Heart left ventricle (tissue), 16 donors: ENCODE measurements at regions not wholly inside any gene's neighbourhood (a gene's known extent, or its start where the extent isn't known, plus 50 kb on each side); places are given as distances from the start of the nearest gene placed in this dataset.

Source experiments
- ATAC-seq, 4 donors: fragments of 200-7000 bp; cut with Tn5 transposase; one replicate each; pipeline ENCODE4 v1.9.1; 2020 to 2022; ENCODE audit warnings: moderate library complexity in 4 of 4, mild to moderate bottlenecking in 3 of 4, moderate number of reproducible peaks in 1 of 4
- DNase-seq, 5 donors: peaks; one replicate each; pipeline ENCODE4 v3.0.0-alpha.2; 2020
- H3K27ac ChIP-seq, 12 donors: fragments of 200-600 bp; sonication (generic) in 4 of 12; one replicate each; pipeline versions ENCODE4 v1.5.0 to v1.8.0; 2016 to 2022; ENCODE audit warnings: mild to moderate bottlenecking in 2 of 12
- H3K27me3 ChIP-seq, 9 donors: fragments of 200-600 bp; sonication (generic) in 2 of 9; one replicate each; pipeline versions ENCODE4 v1.5.1 to v1.8.0; 2016 to 2022; ENCODE audit warnings: mild to moderate bottlenecking in 3 of 9
- H3K36me3 ChIP-seq, 9 donors: fragments of 200-600 bp; sonication (generic) in 2 of 9; one replicate each; pipeline versions ENCODE4 v1.5.0 to v1.8.0; 2018 to 2022; ENCODE audit warnings: mild to moderate bottlenecking in 2 of 9
- H3K4me1 ChIP-seq, 12 donors: fragments of 200-600 bp; sonication (generic) in 4 of 12; one replicate each; pipeline versions ENCODE4 v1.5.0 to v1.8.0; 2016 to 2022; ENCODE audit warnings: mild to moderate bottlenecking in 3 of 12
- H3K4me3 ChIP-seq, 12 donors: fragments of 200-600 bp; sonication (generic) in 4 of 12; one replicate each; pipeline versions ENCODE4 v1.5.0 to v1.8.0; 2017 to 2022; ENCODE audit warnings: mild to moderate bottlenecking in 9 of 12, moderate library complexity in 4 of 12
- H3K9me3 ChIP-seq, 12 donors: fragments of 200-600 bp; sonication (generic) in 4 of 12; one replicate each; pipeline versions ENCODE4 v1.5.0 to v1.8.0; 2016 to 2022; ENCODE audit warnings: mild to moderate bottlenecking in 1 of 12
- CTCF ChIP-seq, 12 donors: fragments of 200-600 bp; sonication (generic) in 4 of 12; IDR thresholded peaks; one replicate each; pipeline versions ENCODE4 v1.5.0 to v1.8.0; 2018 to 2022; ENCODE audit warnings: antibody characterized with exemption in 12 of 12, mild to moderate bottlenecking in 5 of 12
- POLR2A ChIP-seq, 2 donors: fragments of 450-650 bp; IDR thresholded peaks; one replicate each; pipeline ENCODE4 v1.6.1; 2017; ENCODE audit warnings: antibody characterized with exemption in 2 of 2, mild to moderate bottlenecking in 2 of 2, moderate library complexity in 2 of 2
- WGBS, 4 donors: extraction: QIAGEN DNeasy Blood & Tissue Kit in 2 of 4; methylation state at CpG; one replicate each; pipeline versions ENCODE4 v1.1.5 to v1.1.7; 2013 to 2018; 5-methylcytosine and 5-hydroxymethylcytosine counted together
- intact Hi-C, 10 donors: fragments of 100-400 bp; cut with DNase I; formaldehyde crosslinking; loops; one replicate each; pipeline versions ENCODE4 v1.11.1 to v1.14.2; 2022
- donor health status: ischemic (EF 13 %, LVEDD 7.1; RV severe dilation, severe dysfunction).
- donor health status: healthy with polysubstance abuse.
- donor health status: DM: no; HTN: yes; CAD: no.
- donor health status: DM: no; HTN: no; CAD: no.
- donor health status: ischemic (EF 25% LVEDD 6.9; RV normal size, moderate dysfunction).
- donor health status: ischemic (EF 25% LVEDD 5.7; RV mildly dilated, moderate dysfunction).
- donor health status: healthy.
- donor health status: DM: yes; HTN: yes; CAD: no.
- donor health status: ischemic (EF 35%, LVEDD 5.7; RV mildly dilated, moderate dysfunction).
- donor health status: nonischemic (EF 11% LVEDD 7.7; RV severe dilation, severe dysfunction).
- donor health status: DM: yes; HTN: yes; CAD: no.
- donor health status: PGD.
- donor health status: ischemic (EF 29% LVEDD 5.4; RV normal size, mild dysfunction).
- donor health status: nonischemic (EF 23%, LVEDD 6.1; RV moderate dilation, normal function).

- Histone ChIP-seq H3K9me3 (no peaks in the 10 kb centered on the region), H3K27me3 (no peaks in the 10 kb centered on the region), H3K4me3 (no peak overlapping the region), H3K36me3 (no peaks in the 10 kb centered on the region), H3K4me1 (no peaks in the 10 kb centered on the region), H3K27ac (no peak overlapping the region)
- intact Hi-C loops = no loop called here
- no peak for ATAC-seq
- TF ChIP-seq POLR2A (IDR thresholded peaks at IDR 0.05) = no peak
- no peak for TF ChIP-seq CTCF (IDR thresholded peaks at IDR 0.05)
- 50 to 67% (median 63%) methylated on average over 1 of the region's 1 CpG for WGBS, 4 donors
- DNase-seq = no peak
Measured at GRCh38 chr4:20367446-20367845, 115.7 kb downstream of the SLIT2 start.

GRCh38 chr4:20368926-20369325 lies 117.2 kb downstream of the SLIT2 start:
- Histone ChIP-seq H3K9me3 (no peaks in the 10 kb centered on the region), H3K36me3 (no peaks in the 10 kb centered on the region), H3K4me3 (no peak overlapping the region), H3K27ac (no peak overlapping the region), H3K4me1 (no peaks in the 10 kb centered on the region), H3K27me3 (no peaks in the 10 kb centered on the region)
- intact Hi-C loops = no loop called here
- ATAC-seq = no peak
- DNase-seq = no peak
- TF ChIP-seq POLR2A (IDR thresholded peaks at IDR 0.05) (no peak), CTCF (IDR thresholded peaks at IDR 0.05) (no peak)
- 22 to 66% (median 53%) methylated on average over 1 of the region's 1 CpG for WGBS, 4 donors

GRCh38 chr4:20370274-20370673 lies 118.6 kb downstream of the SLIT2 start:
- Histone ChIP-seq H3K27ac (no peak overlapping the region), H3K4me3 (no peak overlapping the region), H3K36me3 (no peaks in the 10 kb centered on the region), H3K4me1 (no peaks in the 10 kb centered on the region), H3K27me3 (no peaks in the 10 kb centered on the region), H3K9me3 (no peaks in the 10 kb centered on the region)
- intact Hi-C loops = no loop called here
- 81 to 88% (median 85%) methylated on average over 2 of the region's 2 CpGs for WGBS, 4 donors
- no peak for DNase-seq
- ATAC-seq = no peak
- no peak for TF ChIP-seq CTCF (IDR thresholded peaks at IDR 0.05)
- no peak for TF ChIP-seq POLR2A (IDR thresholded peaks at IDR 0.05)

- ATAC-seq = no peak
- WGBS, 4 donors = 50 to 61% (median 55%) methylated on average over 2 of the region's 2 CpGs
- no peak overlapping the region for H3K4me3 ChIP-seq
Measured at GRCh38 chr4:20376070-20376469, 124.4 kb downstream of the SLIT2 start.

More at GRCh38 chr4:20376070-20376469, 124.4 kb downstream of the SLIT2 start:
- Histone ChIP-seq H3K9me3 (no peaks in the 10 kb centered on the region), H3K4me1 (no peaks in the 10 kb centered on the region), H3K27me3 (no peaks in the 10 kb centered on the region), H3K27ac (no peak overlapping the region), H3K36me3 (no peaks in the 10 kb centered on the region)
- no peak for DNase-seq
- intact Hi-C loops = no loop called here
- TF ChIP-seq POLR2A (IDR thresholded peaks at IDR 0.05) = no peak
- no peak for TF ChIP-seq CTCF (IDR thresholded peaks at IDR 0.05)
